Activated naive CD8-positive, alpha-beta T cell treated with anti-CD3 and anti-CD28 coated beads, Interleukin-2, amount 50 U/mL, for 16 hours (primary cell): ENCODE measurements at regions not wholly inside any gene's neighbourhood (a gene's known extent, or its start where the extent isn't known, plus 50 kb on each side); places are given as distances from the start of the nearest gene placed in this dataset.

Source experiments
- DNase-seq: peaks from one replicate; pipeline ENCODE4 v3.0.0-alpha.2; 2020; ENCODE audit warnings: low read depth, low spot score

DNA sequence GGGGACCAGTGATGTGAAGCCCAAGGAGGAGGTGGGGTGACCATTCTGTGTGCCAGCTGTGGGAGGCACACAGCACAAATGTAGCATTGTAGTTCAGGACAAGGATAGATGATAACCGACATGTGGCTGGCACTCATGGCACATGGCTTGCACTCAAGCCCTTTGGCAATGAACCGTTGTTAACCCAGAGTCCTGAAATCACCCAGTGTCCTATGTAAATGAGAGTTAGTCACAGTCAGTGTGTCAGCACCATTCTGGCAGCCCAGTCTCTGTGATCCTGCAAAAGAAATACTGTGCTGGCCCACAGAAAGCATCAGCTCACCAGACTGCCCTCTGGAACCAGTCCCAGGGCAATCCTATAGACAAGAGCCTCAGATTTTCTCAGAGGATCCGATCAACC, 339.3 kb downstream of the MID1IP1 start:
- no peak for DNase-seq

DNA sequence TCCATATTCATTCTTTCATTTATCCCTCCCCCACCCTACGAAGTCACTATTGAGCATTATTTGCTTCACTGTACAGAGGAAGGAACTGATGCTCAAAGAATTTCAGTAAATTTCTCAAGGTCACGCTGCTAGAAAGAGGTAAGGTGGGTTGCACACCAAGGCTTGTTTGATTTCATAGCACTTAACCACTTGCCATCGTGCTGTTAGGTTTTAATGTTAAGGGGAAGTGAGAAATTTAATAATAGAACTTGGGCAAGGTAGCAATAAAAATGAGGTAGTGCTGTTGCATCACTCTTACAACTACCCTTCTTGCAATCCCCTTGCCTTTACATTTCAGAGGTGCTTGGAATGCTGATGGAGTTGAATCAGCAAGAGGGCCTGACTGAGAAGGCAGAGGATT, 343.1 kb downstream of the MID1IP1 start:
- no peak for DNase-seq

DNA sequence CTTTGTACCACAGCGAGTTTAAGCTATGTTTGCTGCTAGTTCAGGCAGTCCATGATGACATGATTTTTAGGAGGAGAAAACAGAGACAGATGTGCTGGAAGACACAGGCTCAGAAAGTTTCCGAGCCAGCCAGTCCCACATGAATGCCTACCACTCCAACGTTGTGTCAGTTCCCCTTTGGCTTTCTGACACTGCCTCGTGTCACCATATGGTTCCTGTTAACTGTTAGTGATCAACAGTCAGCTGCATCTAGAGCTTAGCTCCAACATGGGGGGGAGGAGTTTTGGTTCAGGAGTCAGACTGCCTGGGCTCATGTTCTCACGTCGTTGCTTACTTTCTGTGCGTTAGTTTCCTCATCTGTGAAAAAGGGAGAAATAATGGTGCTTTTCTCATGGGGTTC, 343.7 kb downstream of the MID1IP1 start:
- no peak for DNase-seq

DNA sequence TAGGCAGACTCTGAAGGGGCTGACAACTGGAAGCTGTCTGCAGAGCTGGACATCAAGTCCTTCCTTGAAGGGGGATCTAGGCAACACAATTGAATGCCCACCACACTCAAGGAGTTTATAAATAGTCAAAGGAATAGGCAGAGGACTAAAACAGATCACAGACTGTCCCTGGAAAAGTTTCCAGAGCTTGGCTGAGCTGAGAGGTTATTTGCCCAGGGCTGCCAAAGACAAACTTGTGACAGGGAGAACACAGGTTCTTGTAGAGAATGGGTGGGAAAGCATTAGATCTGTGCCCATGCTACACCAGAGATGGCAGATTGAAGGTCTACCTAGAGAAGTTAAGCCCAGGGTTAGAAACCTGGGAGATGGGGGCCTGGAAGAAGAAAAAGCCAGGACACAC, 344.6 kb downstream of the MID1IP1 start:
- no peak for DNase-seq

DNA sequence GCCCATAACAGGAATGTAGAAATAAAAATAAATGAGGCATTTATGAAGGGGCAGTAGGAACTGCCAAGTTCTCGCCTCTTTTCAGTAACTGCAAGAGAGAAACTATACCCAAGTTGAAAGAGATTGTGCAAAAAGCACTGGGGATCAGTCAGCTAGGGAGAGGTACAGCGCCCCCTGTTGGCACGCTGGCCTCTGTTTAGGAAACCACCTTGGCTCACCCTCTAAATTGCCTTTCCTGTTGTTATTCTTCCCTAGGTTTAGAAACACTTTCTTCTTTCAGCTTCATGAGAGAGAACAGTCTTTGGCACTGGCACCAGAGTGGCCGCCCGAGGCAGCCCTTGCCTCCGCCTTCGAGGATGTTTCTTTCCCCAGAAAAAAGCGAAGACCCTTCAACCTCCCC, 348.5 kb downstream of the MID1IP1 start:
- DNase-seq, result no peak

DNA sequence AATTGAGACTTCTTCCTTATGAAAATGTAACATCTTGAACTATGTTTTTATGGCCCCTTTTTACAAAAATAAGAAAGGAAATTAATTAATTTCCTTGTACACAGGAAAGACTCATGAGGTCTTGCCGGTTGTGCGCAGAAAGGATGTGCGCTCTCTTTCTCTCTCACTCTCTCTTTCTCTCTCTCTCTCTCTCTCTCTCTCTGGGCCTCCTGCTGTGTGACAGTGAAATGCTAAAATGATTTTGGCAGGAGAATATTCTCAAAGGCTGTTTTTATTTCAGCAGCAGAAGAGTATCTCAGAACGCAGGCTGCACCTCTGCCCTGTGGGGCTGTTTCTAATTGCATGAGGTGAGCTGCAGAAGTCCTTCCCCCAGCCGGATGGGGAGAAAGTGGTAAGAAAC, 349.0 kb downstream of the MID1IP1 start:
- DNase-seq, result no peak

DNA sequence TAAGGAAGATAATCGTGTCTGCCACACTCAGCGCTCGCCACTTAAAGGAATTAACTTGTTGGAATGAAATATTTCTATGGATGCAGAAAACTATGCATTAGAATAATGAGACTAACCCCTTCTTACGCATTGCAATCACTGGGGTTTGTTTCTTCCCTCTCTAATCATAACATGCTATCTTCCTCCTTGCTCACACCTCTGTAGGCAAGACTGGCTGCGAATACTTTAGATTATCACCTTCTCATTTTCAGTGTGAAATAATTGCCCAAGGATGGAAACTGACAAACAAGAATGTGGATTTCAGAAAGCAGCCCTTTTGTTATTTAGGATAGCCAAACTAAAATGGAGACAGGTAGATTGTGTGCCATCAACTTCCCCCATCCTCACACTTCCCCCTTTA, 349.4 kb downstream of the MID1IP1 start:
- no peak for DNase-seq

DNA sequence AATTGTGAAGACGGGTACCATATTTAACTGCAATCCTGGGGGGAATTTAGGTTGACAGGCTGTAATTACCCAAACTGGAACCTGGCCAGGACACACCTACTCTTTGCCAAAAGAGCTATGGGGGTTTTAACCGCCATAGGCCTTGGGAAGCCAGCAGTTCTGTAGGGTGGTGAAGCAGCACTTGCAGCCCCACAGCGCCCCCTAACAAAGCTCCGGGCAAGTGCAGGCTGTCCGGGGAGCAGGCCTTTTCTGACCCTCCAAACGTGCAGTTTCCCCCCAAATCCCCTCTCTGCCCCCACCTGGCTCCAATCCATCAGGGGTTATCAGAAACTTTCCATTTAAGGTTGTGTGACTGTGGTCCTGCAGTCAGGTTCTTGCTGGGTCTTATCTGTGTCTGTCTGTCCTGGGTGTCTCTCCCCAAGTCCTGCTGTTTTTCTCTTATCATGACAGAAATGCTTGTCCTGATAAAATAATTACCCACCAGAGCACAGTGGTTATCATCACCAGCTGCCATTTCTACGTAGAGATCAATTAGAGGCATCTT, 350.9 kb downstream of the MID1IP1 start:
- DNase-seq, result no peak

DNA sequence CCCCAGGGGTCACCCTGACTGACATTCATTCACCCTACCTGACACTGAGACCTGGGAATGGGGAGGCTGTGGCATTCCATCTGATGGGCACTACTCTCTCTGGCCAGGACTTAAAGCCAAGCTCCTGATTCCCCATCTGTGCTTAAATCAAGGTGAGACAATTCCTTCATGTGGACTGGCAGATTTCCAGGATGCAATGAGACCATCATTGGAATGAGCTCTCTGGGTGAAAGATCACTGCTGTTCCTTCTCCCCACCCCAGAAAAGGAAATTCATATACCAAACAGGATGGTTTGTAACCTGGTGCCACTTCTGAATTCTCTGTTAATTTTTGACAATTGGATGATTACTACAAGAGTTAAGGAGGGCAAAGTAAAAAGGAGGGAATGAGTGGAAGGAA, 354.8 kb downstream of the MID1IP1 start:
- DNase-seq, result no peak

DNA sequence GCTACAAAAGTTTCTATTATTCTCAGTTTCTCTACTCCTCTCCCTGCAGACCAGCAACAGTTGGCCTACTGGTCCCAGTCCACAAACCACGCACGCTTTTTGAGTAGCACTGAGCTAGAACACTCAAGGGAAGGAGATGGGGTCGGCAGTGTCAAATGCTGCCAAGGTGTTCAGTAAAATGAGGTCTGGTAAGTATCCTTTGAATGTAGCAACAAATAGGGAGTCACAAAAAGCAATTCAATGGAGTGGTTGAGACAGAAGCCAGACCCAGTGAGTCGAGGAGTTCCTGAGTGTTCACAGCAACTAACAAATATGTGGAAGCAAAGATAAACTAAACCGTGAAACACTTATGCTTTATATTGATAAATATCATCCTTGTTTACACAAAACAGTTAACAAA, 355.7 kb downstream of the MID1IP1 start:
- DNase-seq, result no peak

DNA sequence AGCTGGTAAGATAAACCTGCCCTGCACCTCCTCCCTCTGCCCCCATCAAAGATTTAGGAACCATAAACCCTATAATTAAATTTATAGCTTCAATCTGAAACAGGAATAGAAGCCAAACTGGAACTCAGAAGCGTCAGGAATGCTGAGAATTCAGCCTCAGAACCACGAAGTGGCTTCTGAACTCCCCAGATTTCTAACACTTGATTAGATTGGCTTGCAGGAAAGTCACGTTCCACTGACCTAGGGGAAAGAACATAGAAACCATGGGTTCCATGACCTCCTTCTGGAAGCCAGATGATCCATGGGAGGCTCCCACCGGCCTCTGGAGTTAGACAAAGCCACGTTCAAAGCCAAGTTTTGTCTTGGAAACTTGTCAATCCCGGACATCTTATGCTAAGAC, 356.5 kb downstream of the MID1IP1 start:
- no peak for DNase-seq

DNA sequence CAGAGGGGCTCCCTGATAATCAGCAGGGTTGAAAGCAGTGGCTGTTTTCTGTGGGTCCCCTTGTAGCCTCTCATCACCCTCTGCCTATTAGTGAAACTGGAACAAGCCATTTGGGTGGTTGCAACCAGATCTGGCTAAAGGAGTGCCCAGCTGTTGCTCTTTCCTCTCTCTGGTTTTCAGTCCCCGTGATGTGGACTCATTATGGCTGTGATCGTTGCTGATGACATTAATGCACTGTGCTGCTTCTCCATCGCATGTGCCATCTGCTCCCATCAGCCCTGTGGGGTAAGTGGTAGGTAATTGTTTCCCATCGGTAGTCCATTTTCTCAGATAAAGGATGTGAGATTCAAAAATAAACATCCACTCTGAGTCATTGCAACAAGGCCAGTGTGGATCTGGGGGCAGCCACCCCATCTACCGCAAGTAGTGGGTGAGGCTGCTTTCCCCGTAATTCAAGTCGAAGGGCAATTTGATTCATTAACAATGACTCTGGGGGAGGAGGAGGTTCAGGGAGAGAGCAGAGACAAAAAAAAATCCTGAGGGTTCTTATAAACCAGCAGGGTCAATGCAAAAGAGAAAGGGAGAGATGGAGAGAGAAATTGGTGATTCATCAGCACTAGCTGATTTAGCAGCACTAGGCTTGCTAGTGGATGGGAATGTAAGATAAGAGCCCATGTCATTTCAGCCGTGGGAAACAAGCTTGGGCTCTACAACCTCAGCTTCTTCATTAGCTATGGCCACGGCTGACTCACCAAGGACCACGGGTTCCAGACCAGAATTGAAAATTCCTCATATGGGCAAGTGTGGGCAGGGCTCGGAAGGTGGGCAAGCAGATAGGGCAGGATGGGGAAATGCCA, 357.8 kb downstream of the MID1IP1 start:
- no peak for DNase-seq

DNA sequence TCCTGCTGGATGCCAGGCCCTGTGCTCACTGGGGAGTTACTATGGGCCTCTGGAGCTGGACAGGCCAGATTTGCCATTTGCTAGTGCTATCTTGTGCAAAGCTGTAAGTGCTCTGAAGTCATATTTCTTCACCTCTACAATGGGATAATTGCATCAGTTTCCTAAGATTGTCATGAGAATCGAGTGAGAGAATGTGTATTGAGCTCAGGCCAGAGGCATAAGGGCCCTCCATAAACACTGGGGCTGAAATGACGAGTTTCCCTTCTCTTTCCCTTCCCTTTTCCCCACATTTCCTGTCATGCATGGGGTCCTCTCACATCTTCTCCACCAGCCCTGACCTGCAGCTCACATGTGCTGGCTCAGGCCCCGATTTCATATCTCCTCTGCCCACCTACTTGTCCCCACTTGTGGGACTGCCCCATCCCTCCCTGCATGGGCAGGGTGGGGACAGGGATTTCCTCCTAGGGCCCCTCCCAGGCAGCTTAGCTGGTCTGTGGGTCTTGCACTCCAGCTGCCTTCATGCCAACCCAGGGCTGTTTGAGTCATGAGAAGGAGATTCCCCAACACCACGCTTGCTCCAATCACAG, 358.8 kb downstream of the MID1IP1 start:
- DNase-seq, result no peak

DNA sequence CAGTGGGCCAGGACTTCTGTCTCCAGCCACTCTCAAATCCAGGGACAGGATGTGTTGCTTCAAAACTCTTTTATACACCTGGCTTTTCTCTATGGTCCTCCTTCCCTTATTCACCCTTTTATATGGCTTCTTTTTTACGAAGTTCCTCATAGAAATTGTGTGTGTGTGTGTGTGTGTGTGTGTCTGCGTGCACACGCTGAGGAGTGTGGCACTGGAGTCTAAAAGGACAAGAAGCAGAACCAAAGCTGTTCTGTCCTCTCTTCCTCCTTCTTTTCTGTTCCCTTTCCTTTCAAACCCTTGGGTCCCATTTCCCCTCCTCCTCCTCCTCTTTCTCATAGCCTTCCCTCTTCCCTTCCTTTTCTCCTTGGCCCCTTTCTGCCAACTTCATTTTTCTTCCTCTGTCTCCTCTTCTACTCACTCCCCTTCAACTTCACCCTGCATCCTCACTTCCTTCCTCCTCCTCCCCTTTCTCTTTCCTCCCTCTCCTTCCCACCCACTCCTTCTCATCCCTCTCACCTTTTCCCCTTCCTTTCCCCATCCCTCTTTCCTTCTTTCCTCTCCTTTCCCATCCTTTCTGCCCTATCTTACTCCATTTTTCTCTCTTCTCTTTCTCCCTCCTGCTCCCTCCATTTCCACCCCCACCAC, 360.5 kb downstream of the MID1IP1 start:
- DNase-seq, result no peak

DNA sequence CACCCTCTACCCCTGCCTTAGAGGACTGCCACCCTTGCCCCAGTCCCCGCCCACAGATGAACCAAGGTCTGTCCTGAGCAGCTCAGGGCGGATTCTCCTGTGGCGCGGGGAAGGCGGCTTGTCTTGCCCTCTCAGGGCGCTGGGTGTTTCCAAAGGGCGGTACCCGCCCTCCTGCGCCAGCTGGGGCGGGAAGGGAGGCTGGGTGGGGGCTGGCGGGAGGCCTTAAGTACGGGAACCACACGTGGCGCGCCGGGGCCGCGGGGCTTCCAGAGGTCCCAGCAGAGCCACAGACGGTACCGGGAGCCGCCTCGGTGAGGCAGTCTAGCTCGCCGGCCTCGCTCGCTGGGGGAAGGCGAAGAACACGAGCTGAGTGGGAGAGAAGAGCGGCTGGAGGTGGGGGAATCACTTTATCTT, 361.1 kb downstream of the MID1IP1 start:
- DNase-seq, result no peak

DNA sequence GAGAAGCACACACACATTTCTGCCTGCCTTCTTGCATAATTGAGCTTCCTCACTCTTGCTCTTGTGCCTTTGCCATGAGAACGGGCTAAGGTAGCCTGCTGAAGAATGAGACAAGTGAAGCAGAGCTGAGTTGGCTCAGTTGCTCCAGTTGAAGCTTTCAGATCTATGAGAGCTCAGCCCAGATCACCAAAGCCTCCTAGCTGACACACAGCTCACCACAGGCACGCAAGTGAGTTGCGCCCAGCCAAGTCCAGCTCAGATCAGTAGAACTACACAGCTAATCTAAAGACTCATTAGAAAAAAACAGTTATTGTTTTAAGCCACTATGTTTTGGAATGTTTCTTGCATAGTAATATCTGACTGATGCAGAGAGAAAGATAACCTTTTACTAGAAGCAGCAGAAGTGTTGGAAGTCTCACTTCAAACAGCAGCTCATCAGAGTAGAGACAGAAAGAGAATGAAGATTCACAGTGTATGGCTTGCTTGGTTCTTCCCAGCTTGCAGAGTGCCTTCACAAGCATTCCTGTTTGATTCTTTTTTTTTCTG, 362.4 kb downstream of the MID1IP1 start:
- no peak for DNase-seq

DNA sequence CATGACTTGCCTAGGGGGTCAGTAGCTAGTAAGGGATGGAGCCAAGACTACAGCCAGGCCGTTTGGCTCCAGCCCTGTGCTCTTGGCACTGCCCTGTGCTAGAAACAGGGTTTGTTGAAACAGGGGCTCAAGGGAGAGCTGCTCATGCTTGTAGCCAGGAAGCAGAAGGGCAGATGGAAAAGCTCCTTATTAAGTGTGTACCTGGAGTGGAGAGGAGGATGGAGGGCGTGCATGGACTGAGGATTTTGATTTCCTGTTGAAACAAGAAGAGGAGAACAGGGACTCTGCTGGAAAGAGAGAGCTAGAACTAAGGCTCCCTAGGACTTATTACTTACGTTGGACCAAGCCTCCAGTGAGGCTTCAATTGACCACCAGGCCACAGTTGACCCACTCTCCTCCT, 363.0 kb downstream of the MID1IP1 start:
- DNase-seq, result no peak

DNA sequence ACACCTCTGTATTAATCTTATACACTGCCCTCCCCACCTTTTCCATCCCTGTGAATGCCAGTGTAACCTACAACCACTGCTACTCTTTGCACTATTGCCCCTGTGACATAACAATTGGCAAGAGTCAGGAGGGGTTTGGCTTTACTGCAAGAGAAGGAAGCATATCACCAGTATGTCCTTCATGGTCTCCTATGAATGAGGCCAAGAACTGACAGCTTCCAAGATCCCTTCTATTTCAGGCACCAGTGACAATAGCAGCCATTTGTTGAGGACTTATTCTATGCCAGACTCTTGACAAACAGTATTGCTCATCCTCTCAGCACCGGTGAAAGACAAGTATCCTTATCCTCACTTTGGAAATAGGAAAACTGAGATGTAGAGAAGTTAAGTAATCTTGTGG, 363.9 kb downstream of the MID1IP1 start:
- no peak for DNase-seq

DNA sequence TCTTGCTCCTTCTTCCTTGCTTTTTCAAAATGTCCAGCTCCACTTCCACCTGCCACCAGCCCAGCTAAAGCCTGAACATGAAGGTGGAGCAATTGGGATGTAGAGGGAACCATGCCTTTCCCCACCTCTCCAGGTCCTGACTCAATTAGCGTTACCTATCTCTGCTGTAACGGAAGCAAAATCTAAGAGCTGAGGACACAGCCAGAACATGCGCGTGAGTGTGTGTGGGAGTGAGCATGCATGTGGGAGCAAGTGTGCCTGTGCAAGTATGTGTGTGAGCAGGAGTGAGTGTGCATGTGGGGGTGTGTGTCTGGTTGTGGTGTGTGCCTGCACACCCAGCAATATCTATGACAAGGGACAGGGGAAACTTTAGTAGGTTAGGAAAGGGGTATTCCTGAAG, 364.5 kb downstream of the MID1IP1 start:
- no peak for DNase-seq

DNA sequence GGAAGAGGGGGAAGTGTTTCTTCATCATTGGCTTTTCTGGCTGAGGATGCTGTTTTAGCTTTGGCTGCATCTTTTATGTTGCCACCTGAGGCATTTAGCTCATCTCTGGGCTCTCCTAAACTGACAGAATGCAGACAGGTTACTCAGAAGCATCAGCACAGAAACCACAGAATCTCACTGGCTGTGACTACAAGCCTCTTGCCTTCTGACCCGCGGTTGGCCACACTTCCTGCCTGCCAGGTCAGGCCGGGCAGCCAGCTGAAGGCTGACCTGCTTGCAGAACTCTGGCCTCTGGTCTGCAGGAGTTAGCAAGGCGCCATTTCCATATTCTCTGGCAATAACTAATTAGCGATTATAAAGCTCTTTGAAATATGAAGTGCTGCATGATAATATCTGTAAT, 366.5 kb downstream of the MID1IP1 start:
- DNase-seq, result no peak

DNA sequence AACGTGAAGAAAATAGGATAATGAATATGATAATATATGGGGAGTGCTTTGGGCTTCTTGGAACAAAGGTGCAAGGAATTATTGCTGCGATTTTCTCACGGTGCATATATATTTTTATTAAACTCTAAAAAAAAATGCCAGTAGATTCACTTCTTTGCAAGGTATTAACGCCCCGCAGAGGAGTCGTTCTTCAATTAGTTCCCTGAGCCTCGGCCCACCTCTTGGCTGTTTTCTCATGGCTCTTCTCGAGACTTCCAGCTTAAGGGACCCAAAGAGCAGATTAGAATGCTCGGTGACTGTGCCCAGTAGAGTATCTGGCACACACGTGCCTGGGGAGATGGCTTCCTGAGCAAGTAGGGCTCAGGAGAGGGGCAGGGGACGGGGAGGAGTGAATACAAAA, 367.4 kb downstream of the MID1IP1 start:
- no peak for DNase-seq

DNA sequence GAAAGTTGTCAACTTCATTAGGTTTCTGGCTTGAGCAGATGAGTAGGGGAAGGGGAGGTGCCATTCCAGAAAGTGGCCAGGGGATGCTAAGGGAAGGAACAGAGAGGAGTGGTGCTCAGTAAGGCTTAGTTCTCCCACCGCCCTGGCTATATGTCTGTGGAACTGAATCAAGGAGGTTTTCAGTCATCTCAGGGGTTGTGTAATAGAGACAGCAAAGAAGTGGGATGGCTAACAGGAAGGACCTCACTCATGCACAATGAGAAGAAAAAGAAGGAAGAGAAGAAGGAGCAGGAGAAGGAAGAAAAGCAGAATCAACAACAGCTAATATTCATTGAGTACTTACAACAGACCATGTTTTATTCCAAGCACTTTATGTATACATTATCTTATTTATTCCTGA, 368.7 kb downstream of the MID1IP1 start:
- DNase-seq, result no peak
